GM12878 (cell line): ENCODE measurements at regions not wholly inside any gene's neighbourhood (a gene's known extent, or its start where the extent isn't known, plus 50 kb on each side); places are given as distances from the start of the nearest gene placed in this dataset.
A peak's percentile ranks its signal among the peaks of the same experiment; 100 is the strongest.

Source experiments
- ATAC-seq: fragments of 200-7000 bp; cut with Tn5 transposase; 3 replicates; pipeline ENCODE4 v1.9.1; 2020; ENCODE audit warnings: mild to moderate bottlenecking, moderate library complexity
- BruUV-seq: library from RNA; stranded (reverse); fragments of 400-500 nt; replicated peaks from 2 replicates; lab custom pipeline; 2021; lab: Mats Ljungman, UMichigan
- CTCF ChIA-PET: fragments of 300-600 bp; sonication (Branson Sonifier 250); formaldehyde crosslinking; extraction: SDS; loops from one replicate; lab custom pipeline; 2021; ENCODE audit warnings: inconsistent platforms; lab: Yijun Ruan, JAX
- POLR2A ChIA-PET: fragments of 350-600 bp; formaldehyde crosslinking; extraction: SDS; loops from one replicate; lab custom pipeline; 2021; ENCODE audit warnings: inconsistent platforms; lab: Charles Lee
- RAD21 ChIA-PET: fragments of 300-600 bp; sonication (Branson Sonifier 250); formaldehyde crosslinking; loops from one replicate; lab custom pipeline; 2023; ENCODE audit warnings: antibody characterized with exemption; ENCODE audit not compliant: unreplicated experiment; lab: Charles Lee
- SMC1A ChIA-PET: fragments of 300-600 bp; sonication (Branson Sonifier 250); formaldehyde crosslinking; loops from one replicate; lab custom pipeline; 2023; ENCODE audit not compliant: unreplicated experiment, uncharacterized antibody; lab: Charles Lee
- DNase-seq: peaks from one replicate; pipeline ENCODE4 v3.0.0-alpha.2; 2011; ENCODE audit warnings: low read depth, low spot score
- FAIRE-seq: peaks from 3 replicates; lab custom pipeline; 2011; peaks lifted over from hg19 to GRCh38; lab: Jason Lieb, UNC
- H2AFZ ChIP-seq: 2 replicates; pipeline ENCODE4 v1.6.0; 2011; ENCODE audit warnings: low read depth, low read length, control low read depth; ENCODE audit not compliant: control insufficient read depth
- H3K27ac ChIP-seq: 2 replicates; pipeline ENCODE4 v1.5.1; 2011; ENCODE audit warnings: control low read depth; ENCODE audit not compliant: control insufficient read depth, insufficient read depth
- H3K27me3 ChIP-seq, 2 experiments: replicated peaks in 1 of 2; 2 replicates each; pipeline versions ENCODE4 v1.6.0 to v1.6.1; 2011; ENCODE audit warnings: low read length in 1 of 2; ENCODE audit not compliant: control insufficient read depth in 2 of 2, insufficient read depth in 2 of 2
- H3K36me3 ChIP-seq, 2 experiments: 2 replicates each; pipeline ENCODE4 v1.5.1; 2011; ENCODE audit warnings: low read length in 1 of 2; ENCODE audit not compliant: control insufficient read depth in 2 of 2, insufficient read depth in 2 of 2
- H3K4me1 ChIP-seq: 2 replicates; pipeline ENCODE4 v1.6.1; 2011; ENCODE audit warnings: mild to moderate bottlenecking, low read length, moderate library complexity, mixed read lengths; ENCODE audit not compliant: control insufficient read depth, insufficient read depth
- H3K4me2 ChIP-seq: 2 replicates; pipeline ENCODE4 v1.6.0; 2011; ENCODE audit warnings: control low read depth; ENCODE audit not compliant: control insufficient read depth, insufficient read depth
- H3K4me3 ChIP-seq: fragments of 200-600 bp; sonication (generic); 2 replicates; pipeline ENCODE4 v1.5.1; 2016
- H3K79me2 ChIP-seq: 2 replicates; pipeline ENCODE4 v1.6.0; 2011; ENCODE audit warnings: low read length; ENCODE audit not compliant: control insufficient read depth, insufficient read depth
- H3K9ac ChIP-seq: 2 replicates; pipeline ENCODE4 v1.8.0; 2011; ENCODE audit warnings: low read length, control low read depth, mixed read lengths; ENCODE audit not compliant: control insufficient read depth, insufficient read depth
- H3K9me3 ChIP-seq: replicated peaks from 3 replicates; pipeline ENCODE4 v1.5.1; 2011; ENCODE audit warnings: mild to moderate bottlenecking, low read length; ENCODE audit not compliant: control insufficient read depth, insufficient read depth
- H4K20me1 ChIP-seq: 2 replicates; pipeline ENCODE4 v1.6.0; 2011; ENCODE audit not compliant: control insufficient read depth, insufficient read depth
- CBFB ChIP-seq: IDR thresholded peaks from 2 replicates; pipeline ENCODE4 v1.6.1; 2016; ENCODE audit warnings: antibody characterized with exemption, low read depth
- EGR1 ChIP-seq, 2 experiments: IDR thresholded peaks; 1 replicate in 1 of 2; 2 replicates in 1 of 2; pipeline ENCODE4 v1.6.1; 2011 to 2012; ENCODE audit warnings: low read depth in 2 of 2, low read length in 2 of 2, borderline replicate concordance in 1 of 2, mild to moderate bottlenecking in 1 of 2, moderate library complexity in 1 of 2
- EP300 ChIP-seq, 2 experiments: fragments of 150-350 bp in 1 of 2; IDR thresholded peaks; 2 replicates each; pipeline ENCODE4 v1.6.1; 2011 to 2012; ENCODE audit warnings: low read depth in 2 of 2, low read length in 2 of 2, borderline replicate concordance in 1 of 2, improper control_type of control experiment in 1 of 2, inconsistent platforms in 1 of 2; ENCODE audit not compliant: control insufficient read depth in 1 of 2
- NBN ChIP-seq: fragments of 450-650 bp; IDR thresholded peaks from 2 replicates; pipeline ENCODE4 v1.6.1; 2016
- NFYA ChIP-seq: IDR thresholded peaks from 2 replicates; pipeline ENCODE4 v1.6.1; 2011; ENCODE audit warnings: low read depth, mild to moderate bottlenecking, low read length, improper control_type of control experiment, borderline replicate concordance
- NR2C2 ChIP-seq: IDR thresholded peaks from 2 replicates; pipeline ENCODE4 v1.6.1; 2011; ENCODE audit warnings: borderline replicate concordance, low read depth; ENCODE audit not compliant: control insufficient read depth, insufficient read length
- RB1 ChIP-seq: fragments of 450-650 bp; formaldehyde crosslinking; IDR thresholded peaks from 2 replicates; pipeline ENCODE4 v1.6.1; 2017; ENCODE audit warnings: mild to moderate bottlenecking, borderline replicate concordance
- SMAD5 ChIP-seq: IDR thresholded peaks from 2 replicates; pipeline ENCODE4 v1.6.1; 2016; ENCODE audit warnings: antibody characterized with exemption, low read depth
- SMARCA5 ChIP-seq: fragments of 450-650 bp; IDR thresholded peaks from 2 replicates; pipeline ENCODE4 v1.6.1; 2017; ENCODE audit warnings: mild to moderate bottlenecking
- WGBS: methylation state at CpG from one replicate; pipeline ENCODE4 v1.1.6; 2016; ENCODE audit warnings: low lambda C conversion rate; ENCODE audit not compliant: insufficient replicate concordance, insufficient coverage; ENCODE audit errors: missing lambda C conversion rate; 5-methylcytosine and 5-hydroxymethylcytosine counted together
- in situ Hi-C: fragments of 300-500 bp; cut with MboI; formaldehyde crosslinking; loops from 9 replicates; pipeline ENCODE4 v1.14.3; 2018; ENCODE audit warnings: mixed read lengths
- intact Hi-C: fragments of 100-400 bp; cut with micrococcal nuclease; formaldehyde crosslinking; loops from one replicate; pipeline ENCODE4 v1.14.2; 2022; ENCODE audit not compliant: unreplicated experiment
- TF ChIP-seq, protein P1 (sequence below): fragments of 450-650 bp; IDR thresholded peaks from 2 replicates; pipeline ENCODE4 v1.6.1; 2018; ENCODE audit warnings: mild to moderate bottlenecking, low read depth, moderate library complexity; ENCODE audit not compliant: partially characterized antibody
- TF ChIP-seq, protein P2 (sequence below): fragments of 450-650 bp; IDR thresholded peaks from 2 replicates; pipeline ENCODE4 v1.6.1; 2017; ENCODE audit warnings: mild to moderate bottlenecking, moderate library complexity

DNA sequence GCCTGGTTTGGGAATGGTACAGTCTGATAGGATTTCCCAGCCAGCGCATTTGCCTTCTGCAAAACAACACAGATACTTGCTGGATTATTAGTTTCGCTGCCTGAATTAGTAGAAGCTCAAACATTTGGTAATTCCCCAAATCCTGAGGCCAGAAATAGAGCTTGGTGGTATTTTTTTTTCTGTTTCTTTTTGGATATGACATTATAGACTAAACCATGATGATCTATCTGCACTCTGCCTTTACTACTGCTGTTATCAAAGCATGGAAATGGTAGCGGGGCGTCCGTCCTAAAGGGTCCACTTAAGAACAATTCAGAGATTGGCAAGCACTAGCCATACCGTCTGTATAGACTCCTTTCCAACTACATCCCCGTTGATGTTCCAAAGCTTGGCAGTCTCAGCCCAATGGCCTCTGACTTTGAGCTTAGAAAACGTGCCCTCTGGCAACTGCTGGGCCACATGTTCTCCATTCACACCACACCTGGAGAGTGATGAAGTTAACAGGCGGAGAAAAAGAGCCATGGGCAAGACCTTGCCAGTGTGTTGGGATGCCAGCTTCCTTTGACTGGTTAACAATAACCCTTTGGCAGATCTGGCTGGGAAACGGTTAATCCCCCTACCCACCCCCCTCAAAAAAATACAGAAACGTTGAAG lies 241.0 kb upstream of the NR2F2 start:
- Histone ChIP-seq H3K4me3 (no peak overlapping the region), H3K27ac (no peak overlapping the region), H3K4me2 (peak overlapping the region; percentile 26; the same call in 1 of the 2 replicates), H3K36me3 (no peaks in the 10 kb centered on the region), H3K27me3 (no peaks in the 10 kb centered on the region), H3K9me3 (no peaks in the 10 kb centered on the region; the same call in 2 of the 3 replicates), H4K20me1 (no peaks in the 10 kb centered on the region), H3K4me1 (peaks cover 13% of the 10 kb centered on the region), H3K9ac (no peak overlapping the region), H3K79me2 (no peaks in the 10 kb centered on the region), H2AFZ (peak overlapping the region; percentile 41)
- ChIA-PET RAD21 (interaction anchor here (1.0 kb wide), 1 partner anchor 246 kb away, joined by 3 read pairs; no protein-coding TSS in a partner anchor), SMC1A (interaction anchor here (0.9 to 2.4 kb wide), 7 partner anchors 10 to 106 kb away, joined by 3 to 7 read pairs (median 4); no protein-coding TSS in a partner anchor), POLR2A (interaction anchor here (1.2 kb wide), 1 partner anchor 14 kb away, joined by 3 read pairs; no protein-coding TSS in a partner anchor), CTCF (no interaction called here)
- no peak for DNase-seq
- 60% methylated on average over 11 of the region's 11 CpGs for WGBS
- FAIRE-seq: peak; percentile 18
- ATAC-seq: no peak
- no TSS peak for BruUV-seq
- intact Hi-C loops: no loop called here
- TF ChIP-seq EGR1 (IDR thresholded peaks at IDR 0.05; ENCODE audit: borderline replicate concordance in 1 of 2, low read depth in 2 of 2, low read length in 2 of 2) (no peak), RB1 (no peak), EP300 (IDR thresholded peaks at IDR 0.05; ENCODE audit: borderline replicate concordance in 1 of 2, control insufficient read depth in 1 of 2, low read depth in 2 of 2, low read length in 2 of 2) (no peak), NFYA (no peak), NBN (no peak), CBFB (no peak), NR2C2 (no peak), SMARCA5 (no peak), SMAD5 (no peak)
- TF ChIP-seq, protein P1, sequence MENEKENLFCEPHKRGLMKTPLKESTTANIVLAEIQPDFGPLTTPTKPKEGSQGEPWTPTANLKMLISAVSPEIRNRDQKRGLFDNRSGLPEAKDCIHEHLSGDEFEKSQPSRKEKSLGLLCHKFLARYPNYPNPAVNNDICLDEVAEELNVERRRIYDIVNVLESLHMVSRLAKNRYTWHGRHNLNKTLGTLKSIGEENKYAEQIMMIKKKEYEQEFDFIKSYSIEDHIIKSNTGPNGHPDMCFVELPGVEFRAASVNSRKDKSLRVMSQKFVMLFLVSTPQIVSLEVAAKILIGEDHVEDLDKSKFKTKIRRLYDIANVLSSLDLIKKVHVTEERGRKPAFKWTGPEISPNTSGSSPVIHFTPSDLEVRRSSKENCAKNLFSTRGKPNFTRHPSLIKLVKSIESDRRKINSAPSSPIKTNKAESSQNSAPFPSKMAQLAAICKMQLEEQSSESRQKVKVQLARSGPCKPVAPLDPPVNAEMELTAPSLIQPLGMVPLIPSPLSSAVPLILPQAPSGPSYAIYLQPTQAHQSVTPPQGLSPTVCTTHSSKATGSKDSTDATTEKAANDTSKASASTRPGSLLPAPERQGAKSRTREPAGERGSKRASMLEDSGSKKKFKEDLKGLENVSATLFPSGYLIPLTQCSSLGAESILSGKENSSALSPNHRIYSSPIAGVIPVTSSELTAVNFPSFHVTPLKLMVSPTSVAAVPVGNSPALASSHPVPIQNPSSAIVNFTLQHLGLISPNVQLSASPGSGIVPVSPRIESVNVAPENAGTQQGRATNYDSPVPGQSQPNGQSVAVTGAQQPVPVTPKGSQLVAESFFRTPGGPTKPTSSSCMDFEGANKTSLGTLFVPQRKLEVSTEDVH: no peak
- TF ChIP-seq, protein P2, sequence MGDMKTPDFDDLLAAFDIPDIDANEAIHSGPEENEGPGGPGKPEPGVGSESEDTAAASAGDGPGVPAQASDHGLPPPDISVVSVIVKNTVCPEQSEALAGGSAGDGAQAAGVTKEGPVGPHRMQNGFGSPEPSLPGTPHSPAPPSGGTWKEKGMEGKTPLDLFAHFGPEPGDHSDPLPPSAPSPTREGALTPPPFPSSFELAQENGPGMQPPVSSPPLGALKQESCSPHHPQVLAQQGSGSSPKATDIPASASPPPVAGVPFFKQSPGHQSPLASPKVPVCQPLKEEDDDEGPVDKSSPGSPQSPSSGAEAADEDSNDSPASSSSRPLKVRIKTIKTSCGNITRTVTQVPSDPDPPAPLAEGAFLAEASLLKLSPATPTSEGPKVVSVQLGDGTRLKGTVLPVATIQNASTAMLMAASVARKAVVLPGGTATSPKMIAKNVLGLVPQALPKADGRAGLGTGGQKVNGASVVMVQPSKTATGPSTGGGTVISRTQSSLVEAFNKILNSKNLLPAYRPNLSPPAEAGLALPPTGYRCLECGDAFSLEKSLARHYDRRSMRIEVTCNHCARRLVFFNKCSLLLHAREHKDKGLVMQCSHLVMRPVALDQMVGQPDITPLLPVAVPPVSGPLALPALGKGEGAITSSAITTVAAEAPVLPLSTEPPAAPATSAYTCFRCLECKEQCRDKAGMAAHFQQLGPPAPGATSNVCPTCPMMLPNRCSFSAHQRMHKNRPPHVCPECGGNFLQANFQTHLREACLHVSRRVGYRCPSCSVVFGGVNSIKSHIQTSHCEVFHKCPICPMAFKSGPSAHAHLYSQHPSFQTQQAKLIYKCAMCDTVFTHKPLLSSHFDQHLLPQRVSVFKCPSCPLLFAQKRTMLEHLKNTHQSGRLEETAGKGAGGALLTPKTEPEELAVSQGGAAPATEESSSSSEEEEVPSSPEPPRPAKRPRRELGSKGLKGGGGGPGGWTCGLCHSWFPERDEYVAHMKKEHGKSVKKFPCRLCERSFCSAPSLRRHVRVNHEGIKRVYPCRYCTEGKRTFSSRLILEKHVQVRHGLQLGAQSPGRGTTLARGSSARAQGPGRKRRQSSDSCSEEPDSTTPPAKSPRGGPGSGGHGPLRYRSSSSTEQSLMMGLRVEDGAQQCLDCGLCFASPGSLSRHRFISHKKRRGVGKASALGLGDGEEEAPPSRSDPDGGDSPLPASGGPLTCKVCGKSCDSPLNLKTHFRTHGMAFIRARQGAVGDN: no peak
- in situ Hi-C loops: no loop called here
